Stomach (tissue), 8 donors: ENCODE measurements at regions not wholly inside any gene's neighbourhood (a gene's known extent, or its start where the extent isn't known, plus 50 kb on each side); places are given as distances from the start of the nearest gene placed in this dataset.

Experiments
- DNase-seq, 2 donors: peaks; one replicate each; pipeline versions ENCODE4 v3.0.0 to v3.0.0-alpha.2; 2013 to 2019
- H3K27ac ChIP-seq, 5 donors: fragments of 200-600 bp in 4 of 5; sonication (generic) in 4 of 5; one replicate each; pipeline ENCODE4 v1.5.1; 2013 to 2019; ENCODE audit warnings: mild to moderate bottlenecking in 1 of 5, moderate library complexity in 1 of 5
- H3K27me3 ChIP-seq, 3 donors: fragments of 200-600 bp; sonication (generic); one replicate each; pipeline ENCODE4 v1.5.1; 2017 to 2019; ENCODE audit warnings: mixed run types in 1 of 3
- H3K36me3 ChIP-seq, 4 donors: fragments of 200-600 bp; sonication (generic); 1 replicate in 3 of 4; 2 replicates in 1 of 4; pipeline ENCODE4 v1.5.1; 2016 to 2019
- H3K4me1 ChIP-seq, 4 donors: fragments of 200-600 bp; sonication (generic); one replicate each; pipeline ENCODE4 v1.5.1; 2016 to 2019
- H3K4me3 ChIP-seq, 4 donors: fragments of 200-600 bp; sonication (generic) in 3 of 4; one replicate each; pipeline ENCODE4 v1.5.1; 2016 to 2019; ENCODE audit warnings: mild to moderate bottlenecking in 1 of 4
- H3K9me3 ChIP-seq, 4 donors: fragments of 200-600 bp; sonication (generic); one replicate each; pipeline ENCODE4 v1.5.1; 2016 to 2019
- CTCF ChIP-seq, 7 experiments: fragments of 450-650 bp in 4 of 7; fragments of 200-600 bp in 3 of 7; sonication (generic) in 3 of 7; IDR thresholded peaks; one replicate each; pipeline ENCODE4 v1.5.1; 2016 to 2019; ENCODE audit warnings: antibody characterized with exemption in 7 of 7, control low read depth in 2 of 7, mild to moderate bottlenecking in 1 of 7
- EP300 ChIP-seq: sonication (generic); formaldehyde crosslinking; IDR thresholded peaks from one replicate; pipeline ENCODE4 v1.6.1; 2017; ENCODE audit warnings: antibody characterized with exemption
- POLR2A ChIP-seq, 4 donors: fragments of 450-650 bp; IDR thresholded peaks; one replicate each; pipeline ENCODE4 v1.6.1; 2016; ENCODE audit warnings: antibody characterized with exemption in 4 of 4, control low read depth in 2 of 4, mild to moderate bottlenecking in 1 of 4, moderate library complexity in 1 of 4
- POLR2AphosphoS5 ChIP-seq, 3 donors: sonication (generic); formaldehyde crosslinking; IDR thresholded peaks; one replicate each; pipeline ENCODE4 v1.6.1; 2016; ENCODE audit warnings: antibody characterized with exemption in 3 of 3
- WGBS, 5 donors: extraction: QIAGEN DNeasy Blood & Tissue Kit in 3 of 5; methylation state at CpG; one replicate each; pipeline versions ENCODE4 v1.1.5 to v1.1.7; 2013 to 2018; 5-methylcytosine and 5-hydroxymethylcytosine counted together
- intact Hi-C: fragments of 100-400 bp; cut with DNase I; formaldehyde crosslinking; loops from one replicate; pipeline ENCODE4 v1.15.1; 2023; ENCODE audit warnings: low total_unique reads
- donor health status: healthy with polysubstance abuse.
- donor health status: Bipolar disorder and iron deficiency.
- donor health status: healthy.

DNA sequence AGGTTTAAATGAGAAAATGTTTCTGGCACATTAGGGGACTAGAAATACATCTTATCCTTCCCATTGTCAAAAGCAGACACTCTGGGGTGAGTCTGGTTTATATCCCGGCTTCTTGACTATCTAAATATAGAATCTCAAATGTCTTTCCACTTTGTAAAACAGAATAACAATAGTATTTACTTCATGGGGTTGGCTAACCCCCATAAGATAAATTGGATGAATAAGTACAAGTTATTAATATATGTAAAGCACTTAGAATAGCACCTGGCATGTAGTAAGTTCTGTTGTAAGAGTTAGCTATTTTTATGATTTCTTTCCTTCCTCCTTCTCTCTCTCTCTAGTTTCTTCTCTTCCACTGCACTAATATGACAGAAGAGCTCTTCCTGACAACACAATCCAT lies 499.1 kb downstream of the INSC start:
- no peak overlapping the region for H3K4me3 ChIP-seq
- intact Hi-C loops = no loop called here
- peaks cover 0 to 11% (median 6%) of the 10 kb centered on the region in 4 donors for H3K4me1 ChIP-seq
- WGBS, 5 donors = 58 to 88% (median 77%) methylated on average over 1 of the region's 1 CpG
- H3K27ac ChIP-seq = no peak overlapping the region
- no peak for DNase-seq
- H3K27me3 ChIP-seq = no peaks in the 10 kb centered on the region
- H3K36me3 ChIP-seq = no peaks in the 10 kb centered on the region
- no peaks in the 10 kb centered on the region for H3K9me3 ChIP-seq
- TF ChIP-seq POLR2AphosphoS5 (IDR thresholded peaks at IDR 0.05) = no peak
- TF ChIP-seq EP300 = no peak
- TF ChIP-seq POLR2A (IDR thresholded peaks at IDR 0.05) = no peak
- no peak for TF ChIP-seq CTCF (IDR thresholded peaks at IDR 0.05)

GRCh38 chr11:15615398-15616096 lies 500.8 kb downstream of the INSC start:
- peaks cover 0 to 19% (median 10%) of the 10 kb centered on the region in 4 donors for H3K4me1 ChIP-seq
- WGBS, 5 donors = 72 to 84% (median 81%) methylated on average over 2 of the region's 2 CpGs
- intact Hi-C loops = no loop called here
- H3K27ac ChIP-seq = no peak overlapping the region
- no peaks in the 10 kb centered on the region for H3K27me3 ChIP-seq
- H3K36me3 ChIP-seq = no peaks in the 10 kb centered on the region
- no peaks in the 10 kb centered on the region for H3K9me3 ChIP-seq
- TF ChIP-seq POLR2AphosphoS5 (IDR thresholded peaks at IDR 0.05) (no peak), EP300 (no peak), CTCF (IDR thresholded peaks at IDR 0.05) (no peak), POLR2A (IDR thresholded peaks at IDR 0.05) (no peak)
- H3K4me3 ChIP-seq = no peak overlapping the region
- DNase-seq = no peak

GRCh38 chr11:15616130-15617105 lies 501.7 kb downstream of the INSC start:
- 87 to 90% (median 89%) methylated on average over 13 of the region's 13 CpGs for WGBS, 5 donors
- no peak for TF ChIP-seq CTCF (IDR thresholded peaks at IDR 0.05)
- TF ChIP-seq EP300 = no peak
- TF ChIP-seq POLR2A (IDR thresholded peaks at IDR 0.05) = no peak
- TF ChIP-seq POLR2AphosphoS5 (IDR thresholded peaks at IDR 0.05) = no peak
- H3K9me3 ChIP-seq = no peaks in the 10 kb centered on the region
- no peak for DNase-seq
- intact Hi-C loops = no loop called here
- H3K4me1 ChIP-seq = peaks cover 0 to 19% (median 10%) of the 10 kb centered on the region in 4 donors
- no peaks in the 10 kb centered on the region for H3K27me3 ChIP-seq
- no peak overlapping the region for H3K27ac ChIP-seq
- no peak overlapping the region for H3K4me3 ChIP-seq
- H3K36me3 ChIP-seq = no peaks in the 10 kb centered on the region

DNA sequence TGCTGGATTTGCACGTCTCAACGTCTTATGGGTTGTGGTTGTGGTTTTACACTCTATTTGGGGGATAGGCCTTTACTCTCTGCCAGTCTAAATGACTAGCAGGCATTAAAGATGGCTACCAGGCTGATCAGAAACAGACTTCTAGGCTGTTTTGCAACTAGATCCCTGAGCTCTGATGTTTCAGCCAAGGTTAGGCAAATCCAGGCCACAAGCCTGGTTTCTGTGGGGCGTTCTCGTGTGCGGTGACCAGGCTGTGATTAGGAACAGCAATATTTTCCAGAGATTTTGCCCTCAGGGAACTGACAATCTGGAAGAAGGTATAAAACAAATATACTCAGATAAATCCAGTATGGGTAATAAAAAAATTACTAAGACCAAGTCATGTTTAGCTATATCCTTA lies 502.4 kb downstream of the INSC start:
- WGBS, 5 donors = 90 to 97% (median 93%) methylated on average over 5 of the region's 5 CpGs

More for the DNA sequence above, 502.4 kb downstream of the INSC start:
- Histone ChIP-seq H3K27ac (no peak overlapping the region), H3K4me3 (no peak overlapping the region), H3K27me3 (no peaks in the 10 kb centered on the region), H3K4me1 (peaks cover 0 to 19% (median 10%) of the 10 kb centered on the region in 4 donors), H3K36me3 (no peaks in the 10 kb centered on the region), H3K9me3 (no peaks in the 10 kb centered on the region)
- intact Hi-C loops = no loop called here
- no peak for DNase-seq
- TF ChIP-seq POLR2AphosphoS5 (IDR thresholded peaks at IDR 0.05) = no peak
- no peak for TF ChIP-seq EP300
- TF ChIP-seq CTCF (IDR thresholded peaks at IDR 0.05) = no peak
- no peak for TF ChIP-seq POLR2A (IDR thresholded peaks at IDR 0.05)
